ENCODE measurements at regions not wholly inside any gene's neighbourhood (a gene's known extent, or its start where the extent isn't known, plus 50 kb on each side); places are given as distances from the start of the nearest gene placed in this dataset.
"Not testable (repeated sequence)": the region's sequence is repeated elsewhere in the genome, so short reads cannot be mapped to it uniquely, and the experiment has no call there.

DNA sequence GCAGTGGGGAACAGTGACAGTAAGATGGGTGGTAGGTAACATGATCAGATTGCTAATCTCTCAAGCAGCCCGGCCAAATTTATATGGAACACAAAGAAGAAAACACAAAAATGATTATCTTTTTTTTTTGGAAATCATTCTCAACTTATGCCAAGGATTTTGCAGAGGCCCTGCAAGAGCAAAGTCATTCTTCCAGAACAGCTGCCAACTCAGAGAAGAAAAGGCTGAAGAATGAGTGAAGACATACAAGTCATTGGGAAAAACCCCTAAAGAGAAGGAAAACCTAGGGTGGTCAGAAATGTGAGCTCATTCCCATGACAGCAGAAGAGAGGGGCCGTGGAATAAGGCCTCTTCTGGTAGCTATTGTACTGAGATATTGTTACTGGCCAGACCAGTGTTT lies 246.7 kb downstream of the SHOX2 start:
- TF ChIP-seq, protein P1, sequence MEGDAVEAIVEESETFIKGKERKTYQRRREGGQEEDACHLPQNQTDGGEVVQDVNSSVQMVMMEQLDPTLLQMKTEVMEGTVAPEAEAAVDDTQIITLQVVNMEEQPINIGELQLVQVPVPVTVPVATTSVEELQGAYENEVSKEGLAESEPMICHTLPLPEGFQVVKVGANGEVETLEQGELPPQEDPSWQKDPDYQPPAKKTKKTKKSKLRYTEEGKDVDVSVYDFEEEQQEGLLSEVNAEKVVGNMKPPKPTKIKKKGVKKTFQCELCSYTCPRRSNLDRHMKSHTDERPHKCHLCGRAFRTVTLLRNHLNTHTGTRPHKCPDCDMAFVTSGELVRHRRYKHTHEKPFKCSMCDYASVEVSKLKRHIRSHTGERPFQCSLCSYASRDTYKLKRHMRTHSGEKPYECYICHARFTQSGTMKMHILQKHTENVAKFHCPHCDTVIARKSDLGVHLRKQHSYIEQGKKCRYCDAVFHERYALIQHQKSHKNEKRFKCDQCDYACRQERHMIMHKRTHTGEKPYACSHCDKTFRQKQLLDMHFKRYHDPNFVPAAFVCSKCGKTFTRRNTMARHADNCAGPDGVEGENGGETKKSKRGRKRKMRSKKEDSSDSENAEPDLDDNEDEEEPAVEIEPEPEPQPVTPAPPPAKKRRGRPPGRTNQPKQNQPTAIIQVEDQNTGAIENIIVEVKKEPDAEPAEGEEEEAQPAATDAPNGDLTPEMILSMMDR (IDR thresholded peaks at IDR 0.05; ENCODE audit: insufficient read depth, low read depth, low read length) = no peak
- DNase-seq (ENCODE audit: low read depth) = no peak
- Histone ChIP-seq H3K4me3 (ENCODE audit: low read depth, low read length) (no peak overlapping the region), H3K36me3 (ENCODE audit: control insufficient read depth, insufficient read depth, low read length) (no peaks in the 10 kb centered on the region), H3K27me3 (ENCODE audit: control insufficient read depth, insufficient read depth, low read length) (no peaks in the 10 kb centered on the region)
- CTCF ChIA-PET = interaction anchor here (1.3 to 1.6 kb wide), 2 partner anchors 11 to 23 kb away, joined by 3 read pairs; no protein-coding TSS in a partner anchor
- POLR2A ChIA-PET = no interaction called here

DNA sequence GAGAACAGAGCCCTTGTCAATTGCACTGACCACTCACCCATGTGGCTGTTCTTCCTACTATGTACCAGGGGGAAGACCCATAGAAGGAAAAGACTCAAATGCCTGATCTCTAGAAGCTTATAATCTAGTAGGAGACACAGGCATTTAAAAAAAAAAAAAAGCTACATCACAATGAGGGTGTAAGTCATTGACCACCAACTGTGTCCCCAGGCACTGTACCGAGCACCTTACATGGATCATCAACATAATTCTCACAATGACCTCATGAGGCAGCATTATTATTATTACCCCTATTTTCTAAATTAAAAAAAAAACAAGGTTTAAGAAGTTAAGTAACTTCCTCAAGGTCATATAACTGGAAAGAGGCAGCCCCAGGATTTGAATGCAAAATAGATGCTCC lies 247.4 kb downstream of the SHOX2 start:
- Histone ChIP-seq H3K27me3 (ENCODE audit: control insufficient read depth, insufficient read depth, low read length) (no peaks in the 10 kb centered on the region), H3K4me3 (ENCODE audit: low read depth, low read length) (no peak overlapping the region), H3K36me3 (ENCODE audit: control insufficient read depth, insufficient read depth, low read length) (no peaks in the 10 kb centered on the region)
- TF ChIP-seq, protein P1 (IDR thresholded peaks at IDR 0.05; ENCODE audit: insufficient read depth, low read depth, low read length) = no peak
- ChIA-PET POLR2A (no interaction called here), CTCF (interaction anchor here (0.6 kb wide), 1 partner anchor 507 kb away, joined by 3 read pairs; no protein-coding TSS in a partner anchor)
- no peak for DNase-seq (ENCODE audit: low read depth)

DNA sequence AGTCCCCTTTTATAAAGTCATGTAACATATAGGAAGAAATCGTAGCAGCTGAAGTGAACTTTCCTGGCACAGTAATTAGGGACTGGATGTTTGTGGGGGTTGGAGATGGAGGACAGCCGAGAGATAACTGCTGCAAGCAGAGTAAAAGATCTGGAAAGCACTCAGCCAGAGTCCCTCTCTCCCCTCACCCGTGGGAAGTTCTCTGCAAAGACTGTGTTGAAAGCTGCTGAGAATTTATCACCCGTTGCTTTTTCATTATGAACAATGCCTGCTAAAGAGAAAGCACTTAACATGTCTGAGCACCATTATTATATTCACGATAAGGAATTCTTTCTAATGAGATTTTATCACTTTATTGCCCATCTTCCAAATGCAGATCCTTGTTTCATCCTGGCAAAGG lies 248.8 kb downstream of the SHOX2 start:
- H3K27me3 ChIP-seq (ENCODE audit: control insufficient read depth, insufficient read depth, low read length) = no peaks in the 10 kb centered on the region
- CTCF ChIA-PET = interaction anchor here (0.7 kb wide), 1 partner anchor 11 kb away, joined by 3 read pairs; no protein-coding TSS in a partner anchor
- no peak for DNase-seq (ENCODE audit: low read depth)
- POLR2A ChIA-PET = no interaction called here
- H3K4me3 ChIP-seq (ENCODE audit: low read depth, low read length) = no peak overlapping the region
- H3K36me3 ChIP-seq (ENCODE audit: control insufficient read depth, insufficient read depth, low read length) = no peaks in the 10 kb centered on the region
- TF ChIP-seq, protein P1 (IDR thresholded peaks at IDR 0.05; ENCODE audit: insufficient read depth, low read depth, low read length) = no peak

DNA sequence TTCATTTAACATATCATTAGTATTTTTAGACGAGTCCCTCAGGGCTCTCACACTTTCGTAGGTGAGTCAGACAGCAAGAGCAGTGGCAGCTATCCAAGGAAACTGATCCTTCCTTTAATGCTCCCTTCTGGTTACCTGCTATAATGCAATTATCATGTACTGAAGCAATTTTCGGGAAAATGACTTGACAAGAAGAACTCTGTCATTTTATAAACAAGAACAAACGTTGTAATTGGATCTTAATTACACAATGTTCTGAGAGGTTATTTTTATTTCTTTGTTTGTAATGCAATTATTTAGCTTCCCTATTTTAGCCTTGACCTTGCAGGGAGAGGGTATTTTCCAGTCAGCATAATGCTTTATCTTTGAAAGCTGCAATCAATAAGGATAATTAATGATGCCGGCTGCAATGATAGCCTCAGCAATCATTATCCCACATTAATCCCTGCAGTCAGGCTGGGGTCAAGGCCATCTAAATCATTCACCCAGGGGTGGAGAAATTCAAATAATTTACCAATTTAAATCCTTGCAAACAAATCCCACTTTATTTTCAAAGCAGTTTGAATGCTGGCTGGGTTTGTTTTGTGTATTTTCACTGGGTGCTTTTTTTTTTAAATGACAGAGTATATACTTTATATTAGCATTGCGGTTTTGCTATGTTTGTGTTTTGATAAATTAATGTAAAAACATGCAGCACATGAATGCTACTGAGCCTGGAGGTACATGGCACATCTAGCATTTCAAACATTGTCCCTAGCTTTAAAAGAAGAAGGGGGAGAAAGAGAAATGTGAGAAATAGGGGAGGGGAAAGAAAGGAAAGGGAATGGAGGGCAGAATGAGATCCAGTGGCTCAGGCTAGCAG lies 249.9 kb downstream of the SHOX2 start:
- ChIA-PET POLR2A (no interaction called here), CTCF (interaction anchor here (1.4 kb wide), 1 partner anchor 7 kb away, joined by 5 read pairs; no protein-coding TSS in a partner anchor)
- TF ChIP-seq, protein P1 (IDR thresholded peaks at IDR 0.05; ENCODE audit: insufficient read depth, low read depth, low read length) = no peak
- H3K36me3 ChIP-seq (ENCODE audit: control insufficient read depth, insufficient read depth, low read length) = no peaks in the 10 kb centered on the region
- H3K27me3 ChIP-seq (ENCODE audit: control insufficient read depth, insufficient read depth, low read length) = no peaks in the 10 kb centered on the region
- H3K4me3 ChIP-seq (ENCODE audit: low read depth, low read length) = no peak overlapping the region
- no peak for DNase-seq (ENCODE audit: low read depth)

DNA sequence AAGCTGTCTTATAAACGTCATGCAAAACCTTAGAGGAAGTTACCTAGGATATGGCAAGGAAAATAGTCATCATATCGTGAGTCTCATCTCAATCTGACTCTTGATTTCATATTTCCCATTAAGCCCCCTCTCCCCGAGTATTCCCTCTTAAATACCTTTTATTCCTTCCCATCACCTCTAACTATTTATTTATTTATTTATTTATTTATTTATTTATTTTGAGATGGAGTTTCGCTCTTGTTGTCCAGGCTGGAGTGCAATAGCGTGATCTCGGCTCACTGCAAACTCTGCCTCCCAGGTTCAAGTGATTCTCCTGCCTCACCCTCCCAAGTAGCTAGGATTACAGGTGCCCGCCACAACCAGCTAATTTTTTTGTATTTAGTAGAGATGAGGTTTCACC lies 260.4 kb downstream of the SHOX2 start:
- H3K4me3 ChIP-seq (ENCODE audit: low read depth, low read length); H3K27me3 ChIP-seq (ENCODE audit: control insufficient read depth, insufficient read depth, low read length); POLR2A ChIA-PET; H3K36me3 ChIP-seq (ENCODE audit: control insufficient read depth, insufficient read depth, low read length); DNase-seq (ENCODE audit: low read depth): not testable (repeated sequence)
- CTCF ChIA-PET = interaction anchor here (0.6 kb wide), 1 partner anchor 11 kb away, joined by 3 read pairs; no protein-coding TSS in a partner anchor
